B cell (primary cell): ENCODE measurements at regions not wholly inside any gene's neighbourhood (a gene's known extent, or its start where the extent isn't known, plus 50 kb on each side); places are given as distances from the start of the nearest gene placed in this dataset.

Experiments
- CTCF ChIP-seq: fragments of 200-600 bp; IDR thresholded peaks from one replicate; pipeline ENCODE4 v1.8.0; 2022; ENCODE audit warnings: antibody characterized with exemption, mild to moderate bottlenecking
- EZH2 ChIP-seq: IDR thresholded peaks from 2 replicates; pipeline ENCODE4 v1.6.1; 2012; ENCODE audit warnings: borderline replicate concordance, low read depth, mild to moderate bottlenecking, moderate library complexity, low read length; ENCODE audit not compliant: insufficient read depth, poor library complexity, severe bottlenecking

GRCh38 chr16:9254863-9255262 lies 163.4 kb downstream of the HAPSTR1 start:
- TF ChIP-seq CTCF (no peak), EZH2 (no peak)
